ENCODE measurements at regions not wholly inside any gene's neighbourhood (a gene's known extent, or its start where the extent isn't known, plus 50 kb on each side); places are given as distances from the start of the nearest gene placed in this dataset.

- TF ChIP-seq CHD7 (IDR thresholded peaks at IDR 0.05; ENCODE audit: insufficient replicate concordance, low read length) (no peak), SP1 (IDR thresholded peaks at IDR 0.05; ENCODE audit: low read depth, low read length) (no peak), SP4 (IDR thresholded peaks at IDR 0.05; ENCODE audit: low read length) (no peak), GABPA (IDR thresholded peaks at IDR 0.05; ENCODE audit: borderline replicate concordance, insufficient read depth, low read length) (no peak), CTCF (IDR thresholded peaks at IDR 0.05; ENCODE audit: control extremely low read depth in 1 of 3, insufficient read depth in 1 of 3, low read depth in 1 of 3, low read length in 3 of 3) (no peak), RXRA (IDR thresholded peaks at IDR 0.05; ENCODE audit: insufficient read depth, low read depth, low read length) (no peak), FOSL1 (IDR thresholded peaks at IDR 0.05; ENCODE audit: insufficient read depth, low read depth, low read length) (no peak), SRF (IDR thresholded peaks at IDR 0.05; ENCODE audit: low read depth, low read length) (no peak), TEAD4 (IDR thresholded peaks at IDR 0.05; ENCODE audit: low read depth, low read length) (no peak), KDM4A (IDR thresholded peaks at IDR 0.05; ENCODE audit: low read depth, low read length, severe bottlenecking) (no peak)
These were observed 792.0 kb upstream of the MAN1A1 start (continued) for GRCh38 chr6:120141601-120142000.
